GM18526 (cell line): ENCODE measurements at regions not wholly inside any gene's neighbourhood (a gene's known extent, or its start where the extent isn't known, plus 50 kb on each side); places are given as distances from the start of the nearest gene placed in this dataset.

Experiments used
- POLR2A ChIP-seq: IDR thresholded peaks from 3 replicates; pipeline ENCODE4 v1.6.1; 2011; ENCODE audit not compliant: insufficient read length; ENCODE audit errors: extremely low read depth

DNA sequence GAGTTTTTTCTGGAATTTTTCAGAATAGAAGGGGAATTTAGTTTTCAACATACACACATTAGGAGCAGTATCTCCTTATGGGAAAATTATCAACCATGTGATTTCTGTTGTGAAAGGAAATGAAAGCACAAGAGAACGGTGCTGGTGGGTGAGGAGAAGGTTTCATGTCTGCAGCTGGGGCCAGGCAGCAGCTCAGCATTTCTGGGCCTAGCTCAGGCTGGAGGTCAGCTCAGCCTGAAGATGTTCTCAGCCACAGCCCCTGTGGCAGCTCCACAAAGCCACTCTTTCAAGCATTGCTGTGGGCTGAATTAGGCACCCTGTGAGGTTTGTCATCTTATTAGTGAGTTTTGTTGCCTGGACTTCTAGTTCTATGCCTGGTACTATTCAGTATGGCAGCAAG is 90.3 kb downstream of the DIRAS2 start:
- TF ChIP-seq POLR2A, result no peak

DNA sequence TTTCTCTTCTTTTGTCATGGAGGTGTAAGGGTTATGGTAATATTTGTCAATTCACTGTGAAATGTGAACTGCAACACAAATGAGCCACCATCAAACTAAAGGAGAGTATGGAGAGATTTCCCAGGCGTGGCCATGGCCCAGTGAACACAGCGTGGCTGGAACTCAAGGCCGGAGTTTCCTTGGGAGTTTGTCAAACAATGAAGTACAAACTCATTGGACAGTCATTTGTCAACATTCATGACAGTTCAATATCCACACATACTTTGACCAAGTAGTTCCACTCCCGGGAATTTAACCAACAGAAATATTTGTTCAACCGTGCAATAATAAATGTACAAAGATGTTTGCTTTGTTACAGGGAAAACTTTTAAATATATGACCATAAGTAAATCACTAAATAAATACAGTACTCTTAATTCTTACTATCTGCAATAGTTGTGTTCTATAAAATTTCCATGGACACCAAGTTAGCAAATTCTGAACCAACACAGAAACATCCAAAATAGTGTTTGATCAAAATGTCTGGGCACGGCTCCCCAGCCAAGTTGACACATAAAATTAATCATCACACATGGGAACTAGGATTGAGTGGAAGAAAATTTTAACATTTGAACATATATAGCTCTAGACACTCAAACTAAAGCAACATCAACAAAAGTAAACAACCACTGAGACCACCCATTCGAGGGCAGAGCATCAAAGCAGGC is 87.1 kb downstream of the DIRAS2 start:
- no peak for TF ChIP-seq POLR2A

DNA sequence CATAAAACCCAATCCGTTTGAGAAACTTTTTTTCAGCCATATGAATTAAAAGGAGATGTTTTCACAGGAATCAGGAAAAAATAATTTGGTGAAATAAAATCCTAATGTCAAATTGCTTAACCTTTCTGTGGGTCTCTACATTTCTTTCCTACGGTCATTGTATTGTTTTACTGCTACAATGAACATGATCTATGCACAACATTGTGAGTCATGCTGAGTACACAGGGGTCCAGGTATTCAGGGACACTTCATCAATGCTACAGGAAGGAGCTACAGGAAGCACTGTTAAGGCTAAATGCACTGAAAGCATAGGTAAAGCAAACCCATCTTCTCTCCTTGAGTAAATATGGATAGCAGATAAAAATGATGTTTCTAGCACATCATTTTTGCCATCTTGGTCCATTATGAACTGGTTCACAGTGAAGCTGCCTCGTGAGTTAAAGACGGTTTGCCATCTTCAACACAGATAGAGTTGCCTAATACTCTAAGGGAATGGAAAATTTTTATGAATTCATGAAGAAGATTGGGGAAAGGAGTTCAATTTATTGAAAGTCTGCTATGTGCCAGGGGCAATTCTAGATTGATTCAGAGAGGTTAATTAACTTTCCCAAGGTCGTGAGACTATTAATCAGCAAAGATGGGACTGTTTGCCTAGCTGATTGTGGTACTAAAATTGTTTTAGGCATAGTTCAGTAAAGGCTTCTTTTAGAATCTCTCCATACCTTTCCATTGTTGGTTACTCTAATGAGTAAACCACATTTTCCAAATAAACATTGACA is 85.5 kb downstream of the DIRAS2 start:
- TF ChIP-seq POLR2A, result no peak

DNA sequence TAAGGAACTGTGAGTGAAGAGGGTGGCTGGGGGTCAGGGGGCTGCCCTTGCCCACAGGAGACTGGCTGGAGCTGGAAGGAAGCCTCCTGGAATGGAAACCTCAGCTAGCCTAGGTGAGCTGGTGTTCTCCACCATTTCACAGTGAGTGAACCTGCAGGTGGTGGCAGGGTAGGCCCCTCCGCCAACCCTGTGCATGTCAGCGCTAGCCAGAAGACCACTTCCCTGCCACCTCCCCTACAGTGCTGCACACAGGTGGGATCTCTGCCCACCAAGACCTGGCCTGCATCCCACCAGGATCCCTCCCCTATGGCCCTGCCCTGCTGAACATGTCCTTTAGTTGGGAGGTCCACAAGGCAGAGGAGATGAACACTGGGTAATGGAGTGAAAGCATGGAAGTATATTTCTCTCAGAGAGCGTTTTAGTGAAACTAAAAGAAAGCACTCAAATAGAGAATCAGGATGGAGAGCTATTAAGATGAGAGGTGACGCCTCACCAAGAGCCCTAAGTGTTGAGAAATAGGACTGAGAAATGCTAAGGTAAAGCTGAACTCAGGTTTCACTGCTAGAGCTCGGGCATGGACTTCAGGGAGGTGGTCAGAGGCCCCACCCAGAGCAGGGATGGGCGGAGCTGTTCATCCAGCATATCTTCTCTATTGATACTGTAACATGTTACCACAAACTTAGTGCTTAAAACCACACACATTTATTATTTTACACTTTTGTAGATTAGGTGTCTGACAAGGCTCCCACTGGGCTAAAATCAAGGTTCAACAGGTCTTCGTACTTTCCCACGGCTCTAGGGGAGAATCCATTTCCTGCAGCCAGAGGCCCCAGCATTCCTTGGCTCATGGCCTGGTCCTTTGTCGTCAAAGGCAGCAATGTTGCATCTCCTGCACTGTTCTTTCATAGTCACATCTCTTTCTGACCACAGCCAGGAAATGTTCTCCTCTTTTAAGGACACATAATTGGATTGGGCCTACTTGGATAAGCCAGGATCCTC is 83.2 kb downstream of the DIRAS2 start:
- no peak for TF ChIP-seq POLR2A
